ENCODE measurements at regions not wholly inside any gene's neighbourhood (a gene's known extent, or its start where the extent isn't known, plus 50 kb on each side); places are given as distances from the start of the nearest gene placed in this dataset.
"Not testable (repeated sequence)": the region's sequence is repeated elsewhere in the genome, so short reads cannot be mapped to it uniquely, and the experiment has no call there.

DNA sequence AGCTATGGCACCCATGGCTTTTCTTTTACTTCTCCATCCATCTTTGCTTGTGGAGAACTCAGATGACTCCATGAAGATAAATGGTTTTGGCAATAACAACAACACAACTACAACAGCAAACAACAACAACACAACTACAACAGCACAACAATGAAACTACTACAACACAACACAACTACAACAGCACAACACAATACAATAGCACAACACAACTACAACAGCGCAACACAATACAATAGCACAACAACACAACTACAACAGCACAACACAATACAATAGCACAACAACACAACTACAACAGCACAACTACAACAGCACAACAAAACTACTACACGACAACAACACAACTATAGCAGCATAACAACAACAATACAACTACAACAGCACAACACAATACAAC lies 569.4 kb downstream of the TOX3 start:
- DNase-seq (ENCODE audit: low read depth in 2 of 2), result not testable (repeated sequence)

DNA sequence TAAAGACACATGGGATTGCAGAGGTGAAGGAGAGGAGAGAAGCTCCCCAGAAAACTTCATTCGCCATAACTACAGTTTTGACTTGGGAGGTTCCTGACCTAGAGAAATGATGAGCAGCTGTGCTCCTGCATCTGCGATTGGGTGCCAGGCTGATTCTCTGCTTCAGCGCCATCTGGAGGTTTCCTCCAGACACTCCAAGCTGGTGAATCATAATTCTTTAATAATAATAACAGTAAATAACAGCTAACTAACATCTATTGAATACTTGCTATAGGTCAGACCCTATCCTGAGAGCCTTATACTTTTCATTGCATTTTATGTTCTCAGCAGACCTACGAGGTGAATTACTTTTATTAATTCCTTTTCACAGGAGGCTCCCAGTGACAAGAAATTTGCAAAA lies 575.8 kb downstream of the TOX3 start:
- no peak for DNase-seq (ENCODE audit: low read depth in 2 of 2)

- no peak for DNase-seq (ENCODE audit: low read depth in 2 of 2)
Observed at GRCh38 chr16:51968749-51969148, 578.2 kb downstream of the TOX3 start.

DNA sequence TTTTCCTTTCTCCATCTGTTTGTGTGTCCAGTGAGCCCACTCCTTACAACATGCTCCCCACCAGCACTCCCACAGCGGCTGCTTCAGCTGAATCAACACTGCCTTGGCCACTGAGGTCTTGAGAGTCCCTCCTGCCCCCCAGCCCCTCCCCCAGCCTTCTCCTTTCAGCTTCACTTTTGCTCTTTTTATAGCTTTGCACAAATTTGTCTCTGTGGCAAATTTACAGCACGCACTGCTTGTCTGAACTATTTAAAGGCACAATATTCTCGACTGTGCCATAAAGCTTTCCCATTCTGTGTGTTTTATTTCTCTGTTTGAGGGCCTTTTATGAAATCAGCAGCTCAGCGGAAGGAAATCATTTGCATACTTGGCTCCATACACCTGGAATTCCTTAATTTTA lies 579.3 kb downstream of the TOX3 start:
- no peak for DNase-seq (ENCODE audit: low read depth in 2 of 2)

GRCh38 chr16:51960931-51961330 lies 586.0 kb downstream of the TOX3 start:
- no peak for DNase-seq (ENCODE audit: low read depth in 2 of 2)

DNA sequence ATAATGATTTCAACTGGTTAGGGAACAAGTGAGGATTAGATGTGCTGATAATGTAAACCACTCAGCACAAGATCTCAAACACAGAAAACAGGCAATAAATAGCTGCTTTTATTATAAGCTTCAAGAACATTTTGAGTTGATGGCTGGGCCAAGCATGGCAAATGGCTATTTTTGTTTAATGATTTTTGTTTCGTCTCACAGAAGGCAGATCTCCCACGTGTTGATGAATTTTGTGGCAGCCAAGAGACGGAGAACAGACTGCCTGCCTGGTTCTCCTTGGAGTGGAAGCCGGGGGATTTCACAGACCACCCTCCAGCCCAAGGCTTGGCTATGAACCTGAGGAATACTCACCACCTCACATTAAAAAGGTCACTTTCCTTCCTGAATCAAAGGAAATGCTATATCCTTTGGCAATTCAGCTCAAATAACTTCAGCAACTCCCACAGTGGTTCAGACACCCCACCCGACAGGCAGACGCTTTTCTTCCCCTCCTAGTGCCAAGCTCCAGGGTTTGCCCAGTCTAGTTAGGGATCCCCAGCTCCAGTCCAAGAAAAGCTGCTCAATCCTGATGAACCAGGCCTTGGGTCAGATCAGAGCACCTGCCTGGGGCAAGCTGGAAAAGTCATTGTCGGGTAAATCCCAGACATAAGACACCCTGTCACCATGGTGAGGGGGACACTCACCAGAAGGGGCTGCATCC lies 593.5 kb downstream of the TOX3 start:
- DNase-seq (ENCODE audit: low read depth in 2 of 2), result no peak

DNA sequence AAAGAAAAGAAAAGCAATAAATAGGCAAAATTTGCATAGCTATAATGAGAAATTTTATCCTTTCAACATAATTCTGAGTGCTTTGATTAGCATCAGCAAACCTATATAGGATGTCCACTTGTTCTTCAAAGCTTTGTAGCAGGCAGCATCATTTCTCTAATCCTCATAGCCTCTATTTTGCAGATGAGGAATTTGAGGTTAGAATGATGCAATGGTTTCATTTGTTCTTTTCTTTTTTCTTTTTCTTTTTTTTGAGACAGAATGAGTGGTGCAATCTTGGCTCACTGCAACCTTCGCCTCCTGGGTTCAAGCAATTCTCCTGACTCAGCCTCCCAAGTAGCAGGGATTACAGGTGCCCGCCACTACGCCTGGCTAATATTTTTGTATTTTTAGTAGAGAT lies 594.4 kb downstream of the TOX3 start:
- no peak for DNase-seq (ENCODE audit: low read depth in 2 of 2)

DNA sequence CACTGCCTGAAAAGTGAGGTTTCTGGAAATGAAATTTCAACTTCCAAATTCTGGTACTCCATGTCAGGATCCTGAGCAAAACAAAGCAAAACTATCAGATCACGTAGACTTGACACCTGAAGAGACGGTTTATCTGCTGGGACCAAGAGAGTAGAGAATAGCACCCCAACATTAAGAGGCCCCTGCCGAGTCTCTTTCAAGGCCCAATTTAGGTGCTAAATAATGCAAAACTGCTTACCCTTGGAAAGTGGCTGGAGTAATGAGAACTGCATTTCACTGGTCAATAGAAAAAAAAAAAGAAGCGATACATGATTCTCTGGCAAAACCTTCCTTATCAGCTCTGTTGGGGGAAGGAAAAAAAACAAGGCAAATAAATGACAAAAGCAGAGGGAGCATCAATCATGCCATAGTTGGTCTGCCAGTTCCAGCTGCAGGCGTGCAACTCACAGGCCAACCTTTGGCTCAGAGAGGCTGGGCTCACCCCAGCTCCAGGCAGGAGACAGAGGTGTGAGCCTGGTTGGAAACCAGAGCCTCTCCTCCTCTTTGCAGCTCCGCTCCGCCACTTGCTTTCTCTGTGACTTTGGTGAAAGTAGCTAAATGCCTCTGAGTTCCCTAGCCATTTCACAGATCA lies 595.2 kb downstream of the TOX3 start:
- no peak for DNase-seq (ENCODE audit: low read depth in 2 of 2)

DNA sequence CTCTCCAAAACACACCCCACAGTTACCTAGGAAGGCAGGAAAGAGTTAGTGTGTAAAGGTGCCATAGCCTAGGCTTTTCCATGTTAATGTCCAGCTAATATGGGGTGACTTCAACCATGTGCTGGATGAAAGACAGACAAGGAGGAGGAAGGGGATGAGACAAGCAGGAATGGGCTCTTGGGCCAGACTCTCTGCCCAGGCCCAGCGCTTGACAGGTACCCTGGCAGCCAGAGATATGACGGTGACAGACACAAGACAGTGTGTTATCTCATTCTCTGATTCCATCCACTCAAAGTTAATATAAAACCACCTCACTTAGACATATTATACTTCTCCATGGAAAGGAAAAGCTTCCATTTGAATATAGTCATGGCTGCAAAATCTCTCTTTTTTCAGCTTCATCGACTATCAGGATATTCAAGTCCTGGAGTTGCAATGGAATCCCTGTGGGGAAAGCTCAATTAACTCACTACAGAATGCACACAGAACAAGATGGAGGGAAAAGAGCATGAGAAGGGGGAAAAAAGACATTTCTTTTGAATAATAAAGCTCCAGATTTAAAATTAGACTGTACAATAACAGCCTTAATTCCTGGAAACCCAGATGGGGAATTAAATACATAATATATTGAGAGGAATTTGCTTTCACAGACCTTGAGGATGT lies 596.7 kb downstream of the TOX3 start:
- DNase-seq (ENCODE audit: low read depth in 2 of 2), result no peak

DNA sequence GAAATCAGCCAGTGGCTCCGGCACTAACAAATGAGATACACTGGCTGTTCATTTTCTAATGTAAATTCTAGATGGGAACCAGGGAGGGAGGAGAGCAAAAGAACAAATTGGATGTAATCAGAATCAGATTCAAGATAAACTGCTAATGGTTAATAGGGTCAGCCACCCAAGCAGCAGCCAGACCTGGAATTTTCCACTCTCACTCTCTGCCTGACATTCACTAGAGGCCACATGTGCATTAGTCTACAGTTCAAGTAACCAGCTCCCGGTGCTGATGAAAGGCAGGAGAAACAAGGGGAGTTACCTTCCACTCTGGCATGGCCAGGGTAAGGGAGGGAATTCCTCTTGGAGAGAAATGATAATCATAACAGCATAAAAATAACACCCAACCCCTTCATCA lies 597.7 kb downstream of the TOX3 start:
- no peak for DNase-seq (ENCODE audit: low read depth in 2 of 2)

DNA sequence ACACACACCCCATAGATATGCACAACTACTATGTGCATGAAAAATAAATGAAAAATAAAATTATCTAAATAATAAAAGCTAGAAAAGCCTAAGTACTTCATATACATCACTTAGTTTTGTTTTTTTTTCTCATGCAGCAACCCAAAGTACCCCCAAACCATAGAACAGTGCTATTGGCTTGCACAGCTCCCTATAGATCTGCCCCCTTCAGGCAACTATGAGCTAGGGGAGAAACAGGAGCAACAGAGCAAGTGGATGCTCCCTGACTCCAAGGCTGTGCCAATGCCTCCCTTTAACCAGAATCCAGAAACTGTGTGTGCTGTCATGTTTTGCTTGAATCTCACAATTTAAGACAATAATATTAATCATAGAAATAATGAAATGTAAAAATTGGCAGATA lies 605.5 kb downstream of the TOX3 start:
- DNase-seq (ENCODE audit: low read depth in 2 of 2), result no peak

GRCh38 chr16:51940183-51940582 lies 606.8 kb downstream of the TOX3 start:
- DNase-seq (ENCODE audit: low read depth in 2 of 2), result no peak

DNA sequence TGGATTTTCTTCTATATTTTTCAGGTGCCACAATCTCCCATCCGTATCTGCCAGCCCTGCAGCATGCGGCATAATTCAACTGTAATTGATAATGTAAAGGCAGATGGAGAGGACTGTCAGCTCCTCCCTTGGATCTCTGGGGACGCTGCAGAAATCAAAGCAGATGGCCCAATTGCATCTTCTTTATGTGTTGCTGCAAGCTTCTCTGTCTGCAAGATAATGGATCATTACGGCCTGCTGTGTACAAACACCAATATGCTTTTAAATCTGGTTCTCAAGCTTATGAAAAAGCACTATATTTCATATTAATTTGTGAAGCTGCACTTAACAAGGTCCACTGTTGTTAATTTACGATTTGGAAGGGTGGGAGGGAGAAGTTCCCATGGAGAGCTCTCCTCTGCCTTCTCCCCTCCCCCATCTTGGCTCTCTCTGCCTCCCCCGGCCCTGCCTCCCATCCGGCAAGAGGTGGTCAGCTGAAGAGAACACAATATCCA lies 607.5 kb downstream of the TOX3 start:
- no peak for DNase-seq (ENCODE audit: low read depth in 2 of 2)

DNA sequence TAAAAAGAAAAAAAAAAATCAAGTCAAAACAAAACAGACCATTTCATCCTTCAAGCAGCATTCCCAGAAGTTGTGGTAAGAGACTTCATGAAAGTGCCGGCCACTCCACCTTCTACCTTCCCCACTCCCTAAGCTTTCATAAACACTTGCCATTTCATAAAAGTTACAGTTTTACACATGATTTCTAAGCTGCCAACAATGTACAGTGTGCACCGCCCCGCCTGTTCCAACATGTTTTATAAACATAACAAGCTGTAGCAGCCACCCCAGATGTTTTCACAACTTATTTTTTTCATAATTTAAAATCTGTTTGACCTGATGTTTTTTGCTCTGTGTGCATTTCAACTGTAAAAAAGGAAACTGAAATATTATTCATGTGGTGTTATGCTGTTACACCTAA lies 608.1 kb downstream of the TOX3 start:
- no peak for DNase-seq (ENCODE audit: low read depth in 2 of 2)

- DNase-seq (ENCODE audit: low read depth in 2 of 2), result no peak
Observed at GRCh38 chr16:51937771-51938170, 609.2 kb downstream of the TOX3 start.

DNA sequence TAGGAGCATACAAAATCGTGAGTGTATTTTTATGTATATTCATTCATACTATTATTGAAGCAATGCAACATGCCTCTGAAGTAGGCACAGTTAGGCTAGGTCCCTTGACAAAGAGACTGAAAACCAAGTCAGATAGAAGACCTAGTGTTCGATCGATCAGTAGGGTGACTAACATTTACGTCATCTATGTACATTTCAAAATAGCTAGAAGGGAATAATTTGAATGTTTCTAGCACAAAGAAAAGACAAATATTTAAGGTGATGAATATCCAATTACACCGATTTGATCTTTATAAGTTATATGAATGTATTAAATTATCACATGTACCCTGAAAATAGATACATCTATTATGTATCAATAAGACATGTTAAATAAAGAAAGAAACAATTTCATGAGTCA lies 610.1 kb downstream of the TOX3 start:
- no peak for DNase-seq (ENCODE audit: low read depth in 2 of 2)

- DNase-seq (ENCODE audit: low read depth in 2 of 2), result no peak
Observed at GRCh38 chr16:51932317-51932716, 614.6 kb downstream of the TOX3 start.

- DNase-seq (ENCODE audit: low read depth in 2 of 2), result no peak
Observed at GRCh38 chr16:51931653-51932052, 615.3 kb downstream of the TOX3 start.

- no peak for DNase-seq (ENCODE audit: low read depth in 2 of 2)
Observed at GRCh38 chr16:51924744-51925143, 622.2 kb downstream of the TOX3 start.

DNA sequence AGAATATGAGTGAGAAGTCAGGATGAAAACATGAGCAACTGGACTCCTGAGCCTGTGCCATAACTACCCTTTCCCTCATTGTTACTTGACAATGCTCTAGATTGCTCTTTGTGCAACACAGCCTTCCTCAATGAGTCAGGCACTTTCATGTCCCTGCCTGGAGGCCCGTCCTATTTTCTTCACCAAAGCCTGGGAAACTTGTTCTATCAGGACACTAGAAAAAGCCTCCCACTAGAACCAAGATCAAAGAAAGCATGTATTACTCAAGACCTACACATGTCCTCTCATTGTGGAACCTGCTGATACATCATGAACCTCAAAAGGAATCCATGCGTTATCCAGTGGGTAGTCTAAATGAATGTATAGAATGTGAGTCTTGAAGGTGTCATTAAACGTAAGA lies 624.5 kb downstream of the TOX3 start:
- no peak for DNase-seq (ENCODE audit: low read depth in 2 of 2)

- no peak for DNase-seq (ENCODE audit: low read depth in 2 of 2)
Observed at GRCh38 chr16:51919736-51920135, 627.2 kb downstream of the TOX3 start.

DNA sequence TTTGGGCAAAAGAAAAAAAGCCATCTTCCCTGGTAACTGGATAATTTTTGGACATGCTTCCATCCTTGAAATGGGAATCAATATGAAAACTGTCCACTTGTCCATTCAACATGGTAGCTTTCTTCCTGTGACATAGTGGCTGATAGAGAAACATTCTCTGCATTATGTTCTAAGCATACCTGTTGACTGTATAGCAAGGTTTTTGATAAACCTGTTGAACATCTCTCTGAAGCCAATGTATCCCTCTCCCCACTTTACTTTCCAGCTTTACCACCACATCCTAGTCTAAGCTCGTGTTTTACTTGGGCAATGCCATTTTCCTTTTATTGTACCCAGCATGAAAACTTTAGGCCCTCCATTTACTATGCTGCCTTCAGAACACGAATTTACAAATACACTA lies 630.1 kb downstream of the TOX3 start:
- no peak for DNase-seq (ENCODE audit: low read depth in 2 of 2)

DNA sequence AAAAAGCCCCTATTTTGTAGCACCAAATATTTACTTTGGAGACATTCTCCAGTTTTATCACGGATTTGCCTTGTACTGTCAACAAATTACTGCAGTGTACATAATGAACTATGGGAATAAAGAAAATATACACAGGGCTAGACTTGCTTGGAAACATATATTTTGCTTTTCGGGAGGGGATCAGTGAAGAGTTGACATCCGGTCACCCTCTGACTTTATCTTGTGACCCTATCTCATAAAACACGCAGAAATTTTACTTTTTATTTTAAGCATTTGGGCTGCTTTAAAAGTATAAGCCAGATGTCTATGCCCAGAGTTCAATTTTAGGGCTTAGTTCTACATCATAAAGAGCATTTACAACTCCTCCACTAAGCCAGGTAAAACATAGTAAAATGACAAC lies 630.7 kb downstream of the TOX3 start:
- no peak for DNase-seq (ENCODE audit: low read depth in 2 of 2)
